RWPE2 (cell line): ENCODE measurements at regions not wholly inside any gene's neighbourhood (a gene's known extent, or its start where the extent isn't known, plus 50 kb on each side); places are given as distances from the start of the nearest gene placed in this dataset.

Experiments
- ATAC-seq: fragments of 200-7000 bp; cut with Tn5 transposase; 3 replicates; pipeline ENCODE4 v1.9.1; 2021; ENCODE audit warnings: low read depth
- DNase-seq: peaks from one replicate; pipeline ENCODE4 v3.0.0-alpha.2; 2020; ENCODE audit warnings: low spot score
- H3K27ac ChIP-seq: fragments of 450-650 bp; 2 replicates; pipeline ENCODE4 v1.5.1; 2017; ENCODE audit warnings: mild to moderate bottlenecking; ENCODE audit not compliant: poor library complexity, severe bottlenecking
- H3K27me3 ChIP-seq: fragments of 250-450 bp; sonication (Bioruptor Pico); 2 replicates; pipeline ENCODE4 v1.5.1; 2021; ENCODE audit warnings: mild to moderate bottlenecking, moderate library complexity; ENCODE audit not compliant: insufficient read depth, poor library complexity, severe bottlenecking
- H3K36me3 ChIP-seq: fragments of 250-450 bp; sonication (Bioruptor Pico); 2 replicates; pipeline ENCODE4 v1.5.1; 2020; ENCODE audit warnings: low read depth, mild to moderate bottlenecking, moderate library complexity
- H3K4me1 ChIP-seq: fragments of 250-450 bp; sonication (Bioruptor Pico); 2 replicates; pipeline ENCODE4 v1.5.1; 2021; ENCODE audit warnings: mild to moderate bottlenecking, moderate library complexity; ENCODE audit not compliant: insufficient read depth, poor library complexity, severe bottlenecking
- H3K4me3 ChIP-seq: fragments of 250-450 bp; sonication (Bioruptor Pico); 2 replicates; pipeline ENCODE4 v1.5.1; 2021; ENCODE audit warnings: mild to moderate bottlenecking, moderate library complexity; ENCODE audit not compliant: severe bottlenecking
- H3K9me3 ChIP-seq: fragments of 250-450 bp; sonication (Bioruptor Pico); 2 replicates; pipeline ENCODE4 v1.5.1; 2021; ENCODE audit warnings: mild to moderate bottlenecking, moderate library complexity; ENCODE audit not compliant: severe bottlenecking
- TF ChIP-seq, protein P1 (sequence below): fragments of 450-650 bp; IDR thresholded peaks from one replicate; pipeline ENCODE4 v1.5.1; 2017; ENCODE audit warnings: mild to moderate bottlenecking, moderate library complexity; ENCODE audit not compliant: poor library complexity, severe bottlenecking

DNA sequence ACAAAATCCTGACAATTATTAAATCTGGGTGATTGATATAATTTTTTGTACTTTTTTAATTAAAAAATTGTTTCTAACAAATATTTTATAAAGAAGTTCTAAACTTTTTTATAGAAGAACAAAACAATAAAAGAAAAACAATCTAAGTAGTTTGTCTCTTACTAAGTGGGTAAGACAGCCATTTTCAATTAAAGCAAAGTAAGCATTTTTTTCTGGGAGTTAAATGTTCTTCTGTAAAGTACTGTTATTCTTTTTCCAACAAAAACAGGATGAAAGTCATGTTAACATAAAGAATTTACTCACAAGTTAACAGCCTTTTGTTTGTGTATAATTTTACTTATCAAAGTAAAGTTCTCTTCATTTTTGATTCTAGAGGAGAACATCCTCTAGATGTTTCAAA lies 1029.9 kb downstream of the JRKL start:
- TF ChIP-seq, protein P1, sequence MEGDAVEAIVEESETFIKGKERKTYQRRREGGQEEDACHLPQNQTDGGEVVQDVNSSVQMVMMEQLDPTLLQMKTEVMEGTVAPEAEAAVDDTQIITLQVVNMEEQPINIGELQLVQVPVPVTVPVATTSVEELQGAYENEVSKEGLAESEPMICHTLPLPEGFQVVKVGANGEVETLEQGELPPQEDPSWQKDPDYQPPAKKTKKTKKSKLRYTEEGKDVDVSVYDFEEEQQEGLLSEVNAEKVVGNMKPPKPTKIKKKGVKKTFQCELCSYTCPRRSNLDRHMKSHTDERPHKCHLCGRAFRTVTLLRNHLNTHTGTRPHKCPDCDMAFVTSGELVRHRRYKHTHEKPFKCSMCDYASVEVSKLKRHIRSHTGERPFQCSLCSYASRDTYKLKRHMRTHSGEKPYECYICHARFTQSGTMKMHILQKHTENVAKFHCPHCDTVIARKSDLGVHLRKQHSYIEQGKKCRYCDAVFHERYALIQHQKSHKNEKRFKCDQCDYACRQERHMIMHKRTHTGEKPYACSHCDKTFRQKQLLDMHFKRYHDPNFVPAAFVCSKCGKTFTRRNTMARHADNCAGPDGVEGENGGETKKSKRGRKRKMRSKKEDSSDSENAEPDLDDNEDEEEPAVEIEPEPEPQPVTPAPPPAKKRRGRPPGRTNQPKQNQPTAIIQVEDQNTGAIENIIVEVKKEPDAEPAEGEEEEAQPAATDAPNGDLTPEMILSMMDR, result no peak
- Histone ChIP-seq H3K9me3 (no peaks in the 10 kb centered on the region), H3K27me3 (peaks cover 3% of the 10 kb centered on the region), H3K4me3 (no peak overlapping the region), H3K27ac (no peak overlapping the region), H3K4me1 (no peaks in the 10 kb centered on the region), H3K36me3 (no peaks in the 10 kb centered on the region)
- ATAC-seq, result no peak
- no peak for DNase-seq

DNA sequence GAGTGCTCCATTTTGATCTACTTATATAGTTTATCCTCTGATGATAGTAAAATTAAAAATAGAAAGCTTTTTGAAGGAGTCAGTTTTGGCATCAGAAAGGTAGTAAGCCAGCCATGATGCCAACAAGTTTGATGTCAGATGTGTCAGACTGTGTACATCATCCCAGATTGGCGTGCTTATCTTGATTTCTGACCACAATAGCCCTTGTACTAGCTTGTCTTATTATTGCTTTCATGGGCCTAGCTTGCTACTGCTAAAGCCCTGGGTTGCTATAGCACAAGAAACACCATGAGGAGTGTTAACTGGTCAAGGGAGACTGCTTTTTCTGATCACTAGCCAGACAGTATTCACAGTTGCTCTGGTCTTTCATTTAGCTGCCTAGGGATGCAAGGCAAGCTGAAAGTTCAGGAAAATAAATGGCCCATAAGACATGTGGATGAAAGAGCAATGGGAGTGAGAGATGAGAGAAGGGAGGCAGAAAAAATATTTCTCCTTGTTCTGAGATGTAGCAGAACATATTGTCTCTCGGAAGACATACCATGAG lies 1038.5 kb downstream of the JRKL start:
- Histone ChIP-seq H3K4me1 (no peaks in the 10 kb centered on the region), H3K27ac (no peak overlapping the region), H3K36me3 (no peaks in the 10 kb centered on the region), H3K9me3 (no peaks in the 10 kb centered on the region), H3K4me3 (no peak overlapping the region), H3K27me3 (no peaks in the 10 kb centered on the region)
- TF ChIP-seq, protein P1, result no peak
- DNase-seq, result no peak
- no peak for ATAC-seq

DNA sequence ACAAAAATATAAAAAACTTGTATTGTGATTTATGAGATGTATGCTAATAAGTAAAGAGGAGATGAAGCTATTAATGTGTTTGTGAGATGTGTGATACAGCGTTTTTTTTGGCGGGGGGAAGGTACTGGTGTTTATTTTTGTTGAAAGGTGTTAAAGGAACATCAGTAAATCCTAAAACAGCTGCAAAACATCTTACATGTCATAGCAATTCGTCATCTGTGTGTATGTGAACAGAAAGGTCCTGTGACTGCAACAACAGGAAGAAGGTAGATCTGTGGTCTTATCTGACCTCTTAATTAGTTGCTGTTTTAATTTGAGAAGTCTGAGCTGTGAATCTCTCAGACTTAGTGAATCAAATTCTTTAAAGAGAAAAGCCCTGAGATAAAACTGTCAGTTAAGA lies 1041.1 kb downstream of the JRKL start:
- DNase-seq (no peak), ATAC-seq (no peak)
- Histone ChIP-seq H3K36me3 (no peaks in the 10 kb centered on the region), H3K4me1 (no peaks in the 10 kb centered on the region), H3K4me3 (no peak overlapping the region), H3K9me3 (no peaks in the 10 kb centered on the region), H3K27ac (no peak overlapping the region), H3K27me3 (no peaks in the 10 kb centered on the region)
- TF ChIP-seq, protein P1, result no peak

DNA sequence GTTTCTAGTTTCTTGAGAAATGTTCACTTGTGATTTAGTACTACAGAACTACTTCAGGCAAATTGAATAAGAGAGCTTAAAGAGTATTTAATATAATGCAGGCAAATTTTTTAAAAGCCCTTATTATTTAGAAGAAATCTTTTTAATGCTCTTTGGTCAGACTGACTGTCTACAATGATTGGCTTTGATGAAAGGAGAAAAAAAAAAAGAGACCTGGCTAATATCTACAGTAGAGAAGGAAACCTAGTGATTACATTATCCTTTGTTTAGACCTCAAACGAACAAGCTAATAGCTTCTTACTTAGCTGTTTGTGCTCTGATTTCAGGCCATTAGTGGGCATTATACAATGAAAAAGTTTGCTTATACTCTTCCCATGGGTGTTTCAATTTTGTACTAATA lies 1043.1 kb downstream of the JRKL start:
- TF ChIP-seq, protein P1, result no peak
- no peak for ATAC-seq
- H3K27ac ChIP-seq, result no peak overlapping the region

DNA sequence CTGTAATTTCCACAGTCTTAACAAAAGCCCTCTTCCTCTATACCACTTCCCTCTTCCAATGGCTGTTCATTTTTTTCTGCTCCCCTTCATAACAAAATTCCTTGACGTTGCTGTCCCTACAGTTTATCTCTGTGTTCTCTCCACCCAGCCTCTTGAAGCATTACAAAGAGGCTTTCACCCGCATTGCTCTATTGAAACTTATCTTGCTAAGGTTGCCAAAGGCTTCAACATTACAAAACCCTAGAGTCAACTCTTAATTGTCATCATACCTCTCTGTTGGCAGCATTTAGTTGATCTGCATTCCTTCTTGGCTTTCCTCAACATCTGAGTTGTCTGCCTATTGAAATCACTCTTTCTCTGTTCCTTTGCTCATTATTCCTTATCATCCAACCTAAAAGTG lies 1055.7 kb downstream of the JRKL start:
- Histone ChIP-seq H3K27ac (no peak overlapping the region), H3K4me1 (no peaks in the 10 kb centered on the region), H3K36me3 (no peaks in the 10 kb centered on the region), H3K27me3 (no peaks in the 10 kb centered on the region), H3K9me3 (no peaks in the 10 kb centered on the region), H3K4me3 (no peak overlapping the region)
- DNase-seq (no peak), ATAC-seq (no peak)
- TF ChIP-seq, protein P1, result no peak

More for the DNA sequence above, 1043.1 kb downstream of the JRKL start:
- no peaks in the 10 kb centered on the region for H3K36me3 ChIP-seq
- H3K9me3 ChIP-seq, result no peaks in the 10 kb centered on the region
- H3K4me1 ChIP-seq, result no peaks in the 10 kb centered on the region
- H3K27me3 ChIP-seq, result no peaks in the 10 kb centered on the region
- no peak for DNase-seq
- no peak overlapping the region for H3K4me3 ChIP-seq
